ENCODE measurements at regions not wholly inside any gene's neighbourhood (a gene's known extent, or its start where the extent isn't known, plus 50 kb on each side); places are given as distances from the start of the nearest gene placed in this dataset.

GRCh38 chr4:58611012-58611411 is 1500.8 kb upstream of the IGFBP7 start:
- H3K4me3 ChIP-seq (ENCODE audit: low read length) = no peak overlapping the region
- TF ChIP-seq CTCF (IDR thresholded peaks at IDR 0.05; ENCODE audit: insufficient read depth, low read depth, low read length, missing control alignments) = no peak
- no peak for DNase-seq (ENCODE audit: low read depth)

- TF ChIP-seq CTCF (IDR thresholded peaks at IDR 0.05; ENCODE audit: insufficient read depth, low read depth, low read length, missing control alignments) = no peak
- no peak for DNase-seq (ENCODE audit: low read depth)
- no peak overlapping the region for H3K4me3 ChIP-seq (ENCODE audit: low read length)
Measured at GRCh38 chr4:58606303-58606702, 1496.1 kb upstream of the IGFBP7 start.

GRCh38 chr4:58603951-58604350 is 1493.8 kb upstream of the IGFBP7 start:
- TF ChIP-seq CTCF (IDR thresholded peaks at IDR 0.05; ENCODE audit: insufficient read depth, low read depth, low read length, missing control alignments) = no peak
- no peak for DNase-seq (ENCODE audit: low read depth)
- no peak overlapping the region for H3K4me3 ChIP-seq (ENCODE audit: low read length)

- no peak for DNase-seq (ENCODE audit: low read depth)
Measured at GRCh38 chr4:58602731-58603359, 1492.7 kb upstream of the IGFBP7 start.

GRCh38 chr4:58602022-58602421 is 1491.8 kb upstream of the IGFBP7 start:
- no peak for TF ChIP-seq CTCF (IDR thresholded peaks at IDR 0.05; ENCODE audit: insufficient read depth, low read depth, low read length, missing control alignments)
- no peak overlapping the region for H3K4me3 ChIP-seq (ENCODE audit: low read length)
- no peak for DNase-seq (ENCODE audit: low read depth)

More at GRCh38 chr4:58602731-58603359, 1492.7 kb upstream of the IGFBP7 start:
- TF ChIP-seq CTCF (IDR thresholded peaks at IDR 0.05; ENCODE audit: insufficient read depth, low read depth, low read length, missing control alignments) = no peak
- H3K4me3 ChIP-seq (ENCODE audit: low read length) = no peak overlapping the region

- no peak overlapping the region for H3K4me3 ChIP-seq (ENCODE audit: low read length)
- no peak for DNase-seq (ENCODE audit: low read depth)
- TF ChIP-seq CTCF (IDR thresholded peaks at IDR 0.05; ENCODE audit: insufficient read depth, low read depth, low read length, missing control alignments) = no peak
Measured at GRCh38 chr4:58600290-58600689, 1490.1 kb upstream of the IGFBP7 start.

GRCh38 chr4:58590722-58591121 is 1480.5 kb upstream of the IGFBP7 start:
- DNase-seq (ENCODE audit: low read depth) = peak; percentile 18
- no peak overlapping the region for H3K4me3 ChIP-seq (ENCODE audit: low read length)
- TF ChIP-seq CTCF (IDR thresholded peaks at IDR 0.05; ENCODE audit: insufficient read depth, low read depth, low read length, missing control alignments) = no peak
